K562 (cell line): ENCODE measurements at regions not wholly inside any gene's neighbourhood (a gene's known extent, or its start where the extent isn't known, plus 50 kb on each side); places are given as distances from the start of the nearest gene placed in this dataset.

Experiments used
- HNRNPH1 ChIP-seq: fragments of 200-400 bp; formaldehyde crosslinking; optimal IDR thresholded peaks from 2 replicates; pipeline ENCODE3; 2017; ENCODE audit warnings: low read depth, mild to moderate bottlenecking, low read length, moderate library complexity
- PCBP2 ChIP-seq: fragments of 200-400 bp; formaldehyde crosslinking; IDR thresholded peaks from 2 replicates; pipeline ENCODE4 v1.6.1; 2018; ENCODE audit warnings: low read length, low read depth, mild to moderate bottlenecking, moderate library complexity; ENCODE audit not compliant: poor library complexity, severe bottlenecking
- PURB ChIP-seq: sonication (generic); formaldehyde crosslinking; IDR thresholded peaks from 2 replicates; pipeline ENCODE4 v1.9.0; 2021; ENCODE audit warnings: low read depth, mild to moderate bottlenecking, missing genetic modification reagents
- TF ChIP-seq, protein P1 (sequence below): fragments of 450-650 bp; IDR thresholded peaks from 2 replicates; pipeline ENCODE4 v1.6.1; 2016; ENCODE audit warnings: low read depth

DNA sequence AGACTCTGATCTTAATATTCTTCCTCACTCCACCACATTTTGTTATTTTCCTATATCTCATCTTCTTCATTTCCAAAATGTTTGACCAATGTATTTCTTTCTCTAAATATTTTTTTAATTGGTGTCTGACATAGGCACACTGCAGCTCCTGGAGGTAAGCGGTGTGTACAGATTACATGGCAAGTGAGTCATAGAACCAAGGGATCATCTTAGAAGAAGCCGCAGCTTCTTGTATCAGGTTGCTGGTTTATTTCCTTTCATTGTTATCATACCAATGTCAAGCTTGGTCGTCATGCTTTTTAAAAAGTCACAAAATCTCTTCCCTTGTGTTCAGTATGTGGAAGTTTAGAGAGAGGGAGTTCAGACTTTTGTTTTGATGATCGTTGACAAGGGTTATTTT is 526.1 kb upstream of the CDH18 start (continued):
- TF ChIP-seq, protein P1, sequence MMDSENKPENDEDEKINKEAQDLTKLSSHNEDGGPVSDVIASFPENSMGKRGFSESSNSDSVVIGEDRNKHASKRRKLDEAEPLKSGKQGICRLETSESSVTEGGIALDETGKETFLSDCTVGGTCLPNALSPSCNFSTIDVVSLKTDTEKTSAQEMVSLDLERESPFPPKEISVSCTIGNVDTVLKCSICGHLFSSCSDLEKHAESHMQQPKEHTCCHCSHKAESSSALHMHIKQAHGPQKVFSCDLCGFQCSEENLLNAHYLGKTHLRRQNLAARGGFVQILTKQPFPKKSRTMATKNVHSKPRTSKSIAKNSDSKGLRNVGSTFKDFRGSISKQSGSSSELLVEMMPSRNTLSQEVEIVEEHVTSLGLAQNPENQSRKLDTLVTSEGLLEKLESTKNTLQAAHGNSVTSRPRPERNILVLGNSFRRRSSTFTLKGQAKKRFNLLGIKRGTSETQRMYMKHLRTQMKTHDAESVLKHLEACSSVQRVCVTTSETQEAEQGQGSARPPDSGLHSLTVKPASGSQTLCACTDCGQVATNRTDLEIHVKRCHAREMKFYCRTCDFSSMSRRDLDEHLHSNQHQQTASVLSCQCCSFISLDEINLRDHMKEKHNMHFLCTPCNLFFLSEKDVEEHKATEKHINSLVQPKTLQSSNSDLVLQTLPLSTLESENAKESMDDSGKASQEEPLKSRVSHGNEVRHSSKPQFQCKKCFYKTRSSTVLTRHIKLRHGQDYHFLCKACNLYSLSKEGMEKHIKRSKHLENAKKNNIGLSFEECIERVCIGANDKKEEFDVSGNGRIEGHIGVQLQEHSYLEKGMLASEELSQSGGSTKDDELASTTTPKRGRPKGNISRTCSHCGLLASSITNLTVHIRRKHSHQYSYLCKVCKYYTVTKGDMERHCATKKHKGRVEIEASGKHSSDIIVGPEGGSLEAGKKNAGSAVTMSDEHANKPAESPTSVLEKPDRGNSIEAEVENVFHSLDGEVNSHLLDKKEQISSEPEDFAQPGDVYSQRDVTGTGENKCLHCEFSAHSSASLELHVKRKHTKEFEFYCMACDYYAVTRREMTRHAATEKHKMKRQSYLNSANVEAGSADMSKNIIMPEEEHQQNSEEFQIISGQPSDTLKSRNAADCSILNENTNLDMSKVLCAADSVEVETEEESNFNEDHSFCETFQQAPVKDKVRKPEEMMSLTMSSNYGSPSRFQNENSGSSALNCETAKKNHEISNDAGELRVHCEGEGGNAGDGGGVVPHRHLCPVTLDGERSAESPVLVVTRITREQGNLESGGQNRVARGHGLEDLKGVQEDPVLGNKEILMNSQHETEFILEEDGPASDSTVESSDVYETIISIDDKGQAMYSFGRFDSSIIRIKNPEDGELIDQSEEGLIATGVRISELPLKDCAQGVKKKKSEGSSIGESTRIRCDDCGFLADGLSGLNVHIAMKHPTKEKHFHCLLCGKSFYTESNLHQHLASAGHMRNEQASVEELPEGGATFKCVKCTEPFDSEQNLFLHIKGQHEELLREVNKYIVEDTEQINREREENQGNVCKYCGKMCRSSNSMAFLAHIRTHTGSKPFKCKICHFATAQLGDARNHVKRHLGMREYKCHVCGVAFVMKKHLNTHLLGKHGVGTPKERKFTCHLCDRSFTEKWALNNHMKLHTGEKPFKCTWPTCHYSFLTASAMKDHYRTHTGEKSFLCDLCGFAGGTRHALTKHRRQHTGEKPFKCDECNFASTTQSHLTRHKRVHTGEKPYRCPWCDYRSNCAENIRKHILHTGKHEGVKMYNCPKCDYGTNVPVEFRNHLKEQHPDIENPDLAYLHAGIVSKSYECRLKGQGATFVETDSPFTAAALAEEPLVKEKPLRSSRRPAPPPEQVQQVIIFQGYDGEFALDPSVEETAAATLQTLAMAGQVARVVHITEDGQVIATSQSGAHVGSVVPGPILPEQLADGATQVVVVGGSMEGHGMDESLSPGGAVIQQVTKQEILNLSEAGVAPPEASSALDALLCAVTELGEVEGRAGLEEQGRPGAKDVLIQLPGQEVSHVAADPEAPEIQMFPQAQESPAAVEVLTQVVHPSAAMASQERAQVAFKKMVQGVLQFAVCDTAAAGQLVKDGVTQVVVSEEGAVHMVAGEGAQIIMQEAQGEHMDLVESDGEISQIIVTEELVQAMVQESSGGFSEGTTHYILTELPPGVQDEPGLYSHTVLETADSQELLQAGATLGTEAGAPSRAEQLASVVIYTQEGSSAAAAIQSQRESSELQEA: no peak
- TF ChIP-seq HNRNPH1 (no peak), PCBP2 (no peak), PURB (CRISPR knock-in tag) (no peak)
- TF ChIP-seq, all 486 proteins: peak for 0
